HG03159 (cell line): ENCODE measurements at regions not wholly inside any gene's neighbourhood (a gene's known extent, or its start where the extent isn't known, plus 50 kb on each side); places are given as distances from the start of the nearest gene placed in this dataset.

Source experiments
- ATAC-seq: cut with Tn5 transposase; IDR thresholded peaks from one replicate; pipeline ENCODE4 v1.9.1; 2021; ENCODE audit warnings: mild to moderate bottlenecking, moderate library complexity; ENCODE audit not compliant: unreplicated experiment

GRCh38 chr7:42457663-42458062, 220.7 kb upstream of the GLI3 start:
- no peak for ATAC-seq

GRCh38 chr7:42456756-42457276, 219.8 kb upstream of the GLI3 start:
- ATAC-seq, result no peak

GRCh38 chr7:42456267-42456666, 219.3 kb upstream of the GLI3 start:
- ATAC-seq, result no peak

- ATAC-seq, result no peak
Observed at GRCh38 chr7:42453931-42454361, 216.9 kb upstream of the GLI3 start.

- no peak for ATAC-seq
Observed at GRCh38 chr7:42452356-42452755, 215.3 kb upstream of the GLI3 start.

GRCh38 chr7:42449431-42449830, 212.4 kb upstream of the GLI3 start:
- no peak for ATAC-seq

- ATAC-seq, result no peak
Observed at GRCh38 chr7:42448901-42449300, 211.9 kb upstream of the GLI3 start.

- ATAC-seq, result no peak
Observed at GRCh38 chr7:42445691-42446090, 208.7 kb upstream of the GLI3 start.

GRCh38 chr7:42440951-42441350, 203.9 kb upstream of the GLI3 start:
- ATAC-seq, result no peak

- no peak for ATAC-seq
Observed at GRCh38 chr7:42432644-42433043, 195.6 kb upstream of the GLI3 start.

GRCh38 chr7:42431873-42432272, 194.9 kb upstream of the GLI3 start:
- no peak for ATAC-seq

GRCh38 chr7:42429339-42429738, 192.3 kb upstream of the GLI3 start:
- no peak for ATAC-seq

- no peak for ATAC-seq
Observed at GRCh38 chr7:42426163-42426562, 189.2 kb upstream of the GLI3 start.

- ATAC-seq, result no peak
Observed at GRCh38 chr7:42414941-42415505, 178.0 kb upstream of the GLI3 start.

GRCh38 chr7:42414028-42414427, 177.0 kb upstream of the GLI3 start:
- ATAC-seq, result no peak

- ATAC-seq, result no peak
Observed at GRCh38 chr7:42409296-42409695, 172.3 kb upstream of the GLI3 start.

GRCh38 chr7:42407833-42408232, 170.8 kb upstream of the GLI3 start:
- no peak for ATAC-seq

- ATAC-seq, result no peak
Observed at GRCh38 chr7:42407021-42407710, 170.2 kb upstream of the GLI3 start.

GRCh38 chr7:42406358-42406757, 169.3 kb upstream of the GLI3 start:
- ATAC-seq, result no peak

GRCh38 chr7:42405782-42406181, 168.8 kb upstream of the GLI3 start:
- no peak for ATAC-seq

GRCh38 chr7:42403831-42404230, 166.8 kb upstream of the GLI3 start:
- ATAC-seq, result no peak

GRCh38 chr7:42400961-42401360, 164.0 kb upstream of the GLI3 start:
- no peak for ATAC-seq
